Colonic mucosa (tissue), 4 donors: ENCODE measurements at regions not wholly inside any gene's neighbourhood (a gene's known extent, or its start where the extent isn't known, plus 50 kb on each side); places are given as distances from the start of the nearest gene placed in this dataset.

ENCODE experiments used
- DNase-seq: peaks from one replicate; pipeline ENCODE4 v3.0.0-alpha.2; 2020
- H3K27ac ChIP-seq: fragments of 200-600 bp; one replicate; pipeline ENCODE4 v1.8.0; 2021
- H3K27me3 ChIP-seq: fragments of 200-600 bp; one replicate; pipeline ENCODE4 v1.8.0; 2021
- H3K36me3 ChIP-seq: fragments of 200-600 bp; one replicate; pipeline ENCODE4 v1.8.0; 2021
- H3K4me1 ChIP-seq: fragments of 200-600 bp; one replicate; pipeline ENCODE4 v1.8.0; 2021; ENCODE audit warnings: mild to moderate bottlenecking
- H3K4me3 ChIP-seq: fragments of 200-600 bp; one replicate; pipeline ENCODE4 v1.8.0; 2021
- H3K9ac ChIP-seq, 2 donors: one replicate each; pipeline ENCODE4 v1.7.0; 2013; ENCODE audit warnings: control low read depth in 2 of 2, low read depth in 2 of 2, low read length in 2 of 2
- H3K9me3 ChIP-seq: fragments of 200-600 bp; one replicate; pipeline ENCODE4 v1.8.0; 2021
- CTCF ChIP-seq: fragments of 200-600 bp; IDR thresholded peaks from one replicate; pipeline ENCODE4 v1.8.0; 2022; ENCODE audit warnings: antibody characterized with exemption, mild to moderate bottlenecking
- intact Hi-C: fragments of 100-400 bp; cut with DNase I; formaldehyde crosslinking; loops from one replicate; pipeline ENCODE4 v1.14.1; 2022
- donor health status: healthy.
- donor health status: DM: no; HTN: no; CAD: no.
- donor health status: DM: no; HTN: no; CAD: no.

- DNase-seq = no peak
Observed at GRCh38 chr17:83196973-83197880, 117.8 kb downstream of the METRNL start.

GRCh38 chr17:83198366-83199341 is 119.2 kb downstream of the METRNL start:
- H3K4me3 ChIP-seq = no peak overlapping the region
- H3K4me1 ChIP-seq = no peaks in the 10 kb centered on the region
- no peak for DNase-seq
- H3K36me3 ChIP-seq = no peaks in the 10 kb centered on the region
- no peak for TF ChIP-seq CTCF
- H3K27me3 ChIP-seq = no peaks in the 10 kb centered on the region
- H3K9ac ChIP-seq = peak overlapping the region in 1 of 2 donors; percentile 30
- intact Hi-C loops = no loop called here
- H3K9me3 ChIP-seq = no peaks in the 10 kb centered on the region
- H3K27ac ChIP-seq = peak overlapping the region; percentile 75

More at GRCh38 chr17:83196973-83197880, 117.8 kb downstream of the METRNL start:
- intact Hi-C loops = no loop called here
- peak overlapping the region in 1 of 2 donors; percentile 12 for H3K9ac ChIP-seq
- no peaks in the 10 kb centered on the region for H3K27me3 ChIP-seq
- no peaks in the 10 kb centered on the region for H3K4me1 ChIP-seq
- H3K4me3 ChIP-seq = no peak overlapping the region
- H3K9me3 ChIP-seq = no peaks in the 10 kb centered on the region
- no peak overlapping the region for H3K27ac ChIP-seq
- H3K36me3 ChIP-seq = no peaks in the 10 kb centered on the region
- TF ChIP-seq CTCF = no peak

- no peaks in the 10 kb centered on the region for H3K9me3 ChIP-seq
- peak overlapping the region; percentile 75 for H3K27ac ChIP-seq
- H3K4me1 ChIP-seq = no peaks in the 10 kb centered on the region
- intact Hi-C loops = no loop called here
- peak overlapping the region; percentile 30 to 65 for H3K9ac ChIP-seq
- H3K36me3 ChIP-seq = no peaks in the 10 kb centered on the region
- H3K4me3 ChIP-seq = no peak overlapping the region
- no peaks in the 10 kb centered on the region for H3K27me3 ChIP-seq
- DNase-seq = no peak
- no peak for TF ChIP-seq CTCF
Observed at GRCh38 chr17:83199500-83200201, 120.2 kb downstream of the METRNL start.

- intact Hi-C loops = no loop called here
- H3K27ac ChIP-seq = peak overlapping the region; percentile 75
- no peak for TF ChIP-seq CTCF
- no peak overlapping the region for H3K4me3 ChIP-seq
- H3K9me3 ChIP-seq = no peaks in the 10 kb centered on the region
- H3K4me1 ChIP-seq = no peaks in the 10 kb centered on the region
- no peak for DNase-seq
- no peaks in the 10 kb centered on the region for H3K36me3 ChIP-seq
- peak overlapping the region in 1 of 2 donors; percentile 65 for H3K9ac ChIP-seq
- H3K27me3 ChIP-seq = no peaks in the 10 kb centered on the region
Observed at GRCh38 chr17:83200231-83200699, 120.9 kb downstream of the METRNL start.

GRCh38 chr17:83200751-83201150 is 121.3 kb downstream of the METRNL start:
- DNase-seq = no peak

More at GRCh38 chr17:83200751-83201150, 121.3 kb downstream of the METRNL start:
- H3K27me3 ChIP-seq = no peaks in the 10 kb centered on the region
- peak overlapping the region in 1 of 2 donors; percentile 65 for H3K9ac ChIP-seq
- H3K4me1 ChIP-seq = no peaks in the 10 kb centered on the region
- no peak for TF ChIP-seq CTCF
- intact Hi-C loops = no loop called here
- no peaks in the 10 kb centered on the region for H3K36me3 ChIP-seq
- H3K27ac ChIP-seq = peak overlapping the region; percentile 75
- H3K4me3 ChIP-seq = no peak overlapping the region
- no peaks in the 10 kb centered on the region for H3K9me3 ChIP-seq
